Lung (tissue), 11 donors: ENCODE measurements at regions not wholly inside any gene's neighbourhood (a gene's known extent, or its start where the extent isn't known, plus 50 kb on each side); places are given as distances from the start of the nearest gene placed in this dataset.
A peak's percentile ranks its signal among the peaks of the same experiment; 100 is the strongest.

Experiments used
- ATAC-seq: fragments of 200-7000 bp; cut with Tn5 transposase; one replicate; pipeline ENCODE4 v1.9.1; 2020; ENCODE audit warnings: moderate number of reproducible peaks; ENCODE audit not compliant: insufficient read depth, low FRiP score
- DNase-seq, 3 donors: peaks; one replicate each; pipeline ENCODE4 v3.0.0-alpha.2; 2013 to 2017
- H3K27ac ChIP-seq, 2 donors: one replicate each; pipeline ENCODE4 v1.5.1; 2013; ENCODE audit warnings: mild to moderate bottlenecking in 2 of 2, moderate library complexity in 2 of 2, control low read depth in 1 of 2, inconsistent platforms in 1 of 2, low read depth in 1 of 2, low read length in 1 of 2
- H3K27me3 ChIP-seq, 3 donors: one replicate each; pipeline ENCODE4 v1.5.1; 2013; ENCODE audit warnings: low read length in 2 of 3; ENCODE audit not compliant: control insufficient read depth in 3 of 3, insufficient read depth in 3 of 3
- H3K36me3 ChIP-seq, 4 donors: one replicate each; pipeline ENCODE4 v1.5.1; 2013; ENCODE audit warnings: low read length in 4 of 4, mild to moderate bottlenecking in 1 of 4, moderate library complexity in 1 of 4; ENCODE audit not compliant: control insufficient read depth in 4 of 4, insufficient read depth in 4 of 4
- H3K4me1 ChIP-seq, 5 donors: one replicate each; pipeline ENCODE4 v1.5.1; 2013; ENCODE audit warnings: low read length in 5 of 5, mild to moderate bottlenecking in 2 of 5, moderate library complexity in 1 of 5; ENCODE audit not compliant: control insufficient read depth in 5 of 5, insufficient read depth in 5 of 5
- H3K4me3 ChIP-seq: one replicate; pipeline ENCODE4 v1.5.1; 2013; ENCODE audit warnings: mild to moderate bottlenecking, control low read depth, moderate library complexity
- H3K9ac ChIP-seq, 2 donors: one replicate each; pipeline ENCODE4 v1.5.1; 2013; ENCODE audit warnings: low read length in 2 of 2, control low read depth in 1 of 2; ENCODE audit not compliant: insufficient read depth in 1 of 2
- H3K9me3 ChIP-seq, 4 donors: one replicate each; pipeline ENCODE4 v1.5.1; 2013; ENCODE audit warnings: low read length in 3 of 4, mild to moderate bottlenecking in 1 of 4, moderate library complexity in 1 of 4; ENCODE audit not compliant: control insufficient read depth in 4 of 4, insufficient read depth in 3 of 4
- CTCF ChIP-seq: IDR thresholded peaks from 2 replicates; pipeline ENCODE4 v1.5.1; 2012; ENCODE audit warnings: mild to moderate bottlenecking; ENCODE audit errors: control extremely low read depth, extremely low read depth
- WGBS, 2 donors: extraction: QIAGEN DNeasy Blood & Tissue Kit; methylation state at CpG; one replicate each; pipeline ENCODE4 v1.1.7; 2013; 5-methylcytosine and 5-hydroxymethylcytosine counted together
- donor health status: control.
- donor health status: control.
- donor health status: Bipolar disorder and iron deficiency.
- donor health status: healthy.
- donor health status: DM: yes; HTN: yes; CAD: no.

DNA sequence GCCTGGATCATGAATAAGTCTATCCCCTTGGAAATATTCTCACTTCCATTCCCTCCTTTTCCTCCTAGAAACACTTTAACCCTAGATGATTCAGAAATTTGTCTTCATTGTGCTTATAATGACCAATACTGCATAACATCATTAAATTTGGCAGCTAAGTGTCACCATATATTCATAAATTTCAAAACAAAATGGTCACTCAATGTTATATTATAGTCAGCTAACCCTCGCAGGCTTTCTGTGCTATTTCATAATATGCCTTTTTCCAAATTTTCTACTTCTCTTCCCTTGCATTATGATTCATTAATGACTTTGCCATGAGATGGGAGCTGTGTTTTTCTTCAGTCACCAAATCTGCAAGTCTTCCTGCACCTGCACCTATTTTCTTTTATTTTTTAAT is 308.3 kb upstream of the AKR1E2 start:
- H3K36me3 ChIP-seq, result no peaks in the 10 kb centered on the region
- DNase-seq (no peak), ATAC-seq (no peak)
- H3K4me1 ChIP-seq, result peaks cover 0 to 17% (median 3%) of the 10 kb centered on the region in 5 donors
- TF ChIP-seq CTCF, result no peak
- no peaks in the 10 kb centered on the region for H3K27me3 ChIP-seq
- 67 to 88% methylated on average over 1 of the region's 1 CpG for WGBS, 2 donors
- no peak overlapping the region for H3K4me3 ChIP-seq
- no peak overlapping the region for H3K27ac ChIP-seq
- peaks cover 0 to 4% (median 0%) of the 10 kb centered on the region in 4 donors for H3K9me3 ChIP-seq
- no peak overlapping the region for H3K9ac ChIP-seq

- 88 to 95% methylated on average over 5 of the region's 5 CpGs for WGBS, 2 donors
These were observed 310.3 kb upstream of the AKR1E2 start for GRCh38 chr10:4515721-4516120.

GRCh38 chr10:4514445-4515108 is 311.4 kb upstream of the AKR1E2 start:
- WGBS, 2 donors, result 61% methylated on average over 19 of the region's 19 CpGs
- Histone ChIP-seq H3K36me3 (no peaks in the 10 kb centered on the region), H3K4me1 (peaks cover 0 to 28% (median 17%) of the 10 kb centered on the region in 5 donors), H3K4me3 (no peak overlapping the region), H3K9ac (no peak overlapping the region), H3K27ac (peak overlapping the region; percentile 18 to 81), H3K9me3 (peaks cover 0 to 2% (median 0%) of the 10 kb centered on the region in 4 donors), H3K27me3 (no peaks in the 10 kb centered on the region)
- no peak for DNase-seq
- peak; percentile 78 for ATAC-seq
- TF ChIP-seq CTCF, result no peak

More at GRCh38 chr10:4515721-4516120, 310.3 kb upstream of the AKR1E2 start:
- ATAC-seq (no peak), DNase-seq (no peak)
- Histone ChIP-seq H3K36me3 (no peaks in the 10 kb centered on the region), H3K9me3 (peaks cover 0 to 2% (median 0%) of the 10 kb centered on the region in 4 donors), H3K4me3 (no peak overlapping the region), H3K9ac (no peak overlapping the region), H3K27me3 (no peaks in the 10 kb centered on the region), H3K27ac (peak overlapping the region in 1 of 2 donors; percentile 69), H3K4me1 (peaks cover 0 to 23% (median 17%) of the 10 kb centered on the region in 5 donors)
- no peak for TF ChIP-seq CTCF
